Osteoblast (primary cell): ENCODE measurements at regions not wholly inside any gene's neighbourhood (a gene's known extent, or its start where the extent isn't known, plus 50 kb on each side); places are given as distances from the start of the nearest gene placed in this dataset.

Experiments used
- DNase-seq: peaks from one replicate; pipeline ENCODE4 v3.0.0; 2011; ENCODE audit warnings: low spot score, mixed read lengths; ENCODE audit not compliant: insufficient read length; ENCODE audit errors: missing footprints
- H2AFZ ChIP-seq: 2 replicates; pipeline ENCODE4 v1.6.0; 2011; ENCODE audit warnings: mild to moderate bottlenecking, low read length
- H3K27ac ChIP-seq: 2 replicates; pipeline ENCODE4 v1.5.1; 2011; ENCODE audit warnings: mild to moderate bottlenecking, low read depth, low read length, moderate library complexity
- H3K27me3 ChIP-seq: 2 replicates; pipeline ENCODE4 v1.6.0; 2012; ENCODE audit warnings: mild to moderate bottlenecking, control low read depth, inconsistent platforms, low read length, moderate library complexity; ENCODE audit not compliant: insufficient read depth
- H3K36me3 ChIP-seq: 2 replicates; pipeline ENCODE4 v1.5.1; 2011; ENCODE audit warnings: mild to moderate bottlenecking, low read length, control low read depth, moderate library complexity; ENCODE audit not compliant: insufficient read depth
- H3K4me1 ChIP-seq: 2 replicates; pipeline ENCODE4 v1.5.1; 2011; ENCODE audit warnings: mild to moderate bottlenecking, low read length, control low read depth, moderate library complexity; ENCODE audit not compliant: insufficient read depth
- H3K4me2 ChIP-seq: 2 replicates; pipeline ENCODE4 v1.6.0; 2011; ENCODE audit warnings: mild to moderate bottlenecking, low read length; ENCODE audit not compliant: insufficient read depth
- H3K4me3 ChIP-seq: fragments of 200-600 bp; sonication (generic); 3 replicates; pipeline ENCODE4 v1.5.1; 2012; ENCODE audit warnings: mild to moderate bottlenecking, low read length, inconsistent platforms; ENCODE audit not compliant: insufficient read depth
- H3K79me2 ChIP-seq: 2 replicates; pipeline ENCODE4 v1.6.0; 2012; ENCODE audit warnings: mild to moderate bottlenecking, low read length, control low read depth, inconsistent platforms; ENCODE audit not compliant: insufficient read depth
- H3K9me3 ChIP-seq: 2 replicates; pipeline ENCODE4 v1.5.1; 2011; ENCODE audit warnings: low read depth, low read length, control low read depth
- H4K20me1 ChIP-seq: 2 replicates; pipeline ENCODE4 v1.6.0; 2012; ENCODE audit warnings: mild to moderate bottlenecking, low read length, control low read depth; ENCODE audit not compliant: insufficient read depth
- CTCF ChIP-seq: IDR thresholded peaks from 2 replicates; pipeline ENCODE4 v1.5.1; 2011; ENCODE audit warnings: mild to moderate bottlenecking, low read depth, low read length, moderate library complexity; ENCODE audit errors: extremely low read depth

- Histone ChIP-seq H3K9me3 (no peaks in the 10 kb centered on the region), H3K27me3 (peaks cover 37% of the 10 kb centered on the region), H4K20me1 (no peaks in the 10 kb centered on the region), H3K4me3 (no peak overlapping the region), H3K79me2 (no peaks in the 10 kb centered on the region), H3K4me1 (no peaks in the 10 kb centered on the region), H3K4me2 (no peak overlapping the region), H3K27ac (no peak overlapping the region), H3K36me3 (no peaks in the 10 kb centered on the region), H2AFZ (no peak overlapping the region)
- TF ChIP-seq CTCF, result no peak
- no peak for DNase-seq
These were observed 52.0 kb upstream of the GATA5 start for GRCh38 chr20:62527781-62528180.

GRCh38 chr20:62528983-62529891 is 53.4 kb upstream of the GATA5 start:
- Histone ChIP-seq H2AFZ (no peak overlapping the region), H4K20me1 (no peaks in the 10 kb centered on the region), H3K27ac (no peak overlapping the region), H3K4me1 (no peaks in the 10 kb centered on the region), H3K9me3 (no peaks in the 10 kb centered on the region), H3K27me3 (peaks cover 28% of the 10 kb centered on the region), H3K4me3 (no peak overlapping the region), H3K36me3 (no peaks in the 10 kb centered on the region), H3K79me2 (no peaks in the 10 kb centered on the region), H3K4me2 (no peak overlapping the region)
- DNase-seq, result no peak
- no peak for TF ChIP-seq CTCF

- H3K79me2 ChIP-seq, result no peaks in the 10 kb centered on the region
- TF ChIP-seq CTCF, result no peak
- H3K27me3 ChIP-seq, result peaks cover 20% of the 10 kb centered on the region
- no peaks in the 10 kb centered on the region for H3K9me3 ChIP-seq
- no peaks in the 10 kb centered on the region for H4K20me1 ChIP-seq
- H3K4me3 ChIP-seq, result no peak overlapping the region
- no peaks in the 10 kb centered on the region for H3K4me1 ChIP-seq
- H3K4me2 ChIP-seq, result no peak overlapping the region
- H3K36me3 ChIP-seq, result no peaks in the 10 kb centered on the region
- H3K27ac ChIP-seq, result no peak overlapping the region
- no peak overlapping the region for H2AFZ ChIP-seq
- DNase-seq, result no peak
These were observed 54.3 kb upstream of the GATA5 start for GRCh38 chr20:62529896-62530642.

GRCh38 chr20:62530643-62531032 is 54.8 kb upstream of the GATA5 start:
- Histone ChIP-seq H4K20me1 (no peaks in the 10 kb centered on the region), H3K4me3 (no peak overlapping the region), H2AFZ (no peak overlapping the region), H3K27me3 (peaks cover 16% of the 10 kb centered on the region), H3K36me3 (no peaks in the 10 kb centered on the region), H3K4me1 (no peaks in the 10 kb centered on the region), H3K79me2 (no peaks in the 10 kb centered on the region), H3K9me3 (no peaks in the 10 kb centered on the region), H3K4me2 (no peak overlapping the region), H3K27ac (no peak overlapping the region)
- no peak for DNase-seq
- no peak for TF ChIP-seq CTCF
